Activated CD4-positive, alpha-beta T cell treated with anti-CD3 and anti-CD28 coated beads, Interleukin-2, amount 50 U/mL, for 48 hours (primary cell): ENCODE measurements at regions not wholly inside any gene's neighbourhood (a gene's known extent, or its start where the extent isn't known, plus 50 kb on each side); places are given as distances from the start of the nearest gene placed in this dataset.

Experiments
- DNase-seq, 2 experiments: peaks; one replicate each; pipeline ENCODE4 v3.0.0-alpha.2; 2020

GRCh38 chr1:34415140-34415539 is 238.4 kb downstream of the C1orf94 start:
- DNase-seq: no peak

- DNase-seq: no peak
These were observed 241.5 kb downstream of the C1orf94 start for GRCh38 chr1:34418166-34418565.

GRCh38 chr1:34419663-34420136 is 243.0 kb downstream of the C1orf94 start:
- no peak for DNase-seq

GRCh38 chr1:34425046-34425445 is 248.3 kb downstream of the C1orf94 start:
- DNase-seq: no peak

GRCh38 chr1:34425785-34426184 is 249.1 kb downstream of the C1orf94 start:
- DNase-seq: no peak

GRCh38 chr1:34426325-34426896 is 249.7 kb downstream of the C1orf94 start:
- no peak for DNase-seq

- DNase-seq: no peak
These were observed 250.5 kb downstream of the C1orf94 start for GRCh38 chr1:34427170-34427569.

GRCh38 chr1:34433099-34433498 is 256.4 kb downstream of the C1orf94 start:
- DNase-seq: no peak

- no peak for DNase-seq
These were observed 260.1 kb downstream of the C1orf94 start for GRCh38 chr1:34436836-34437235.

GRCh38 chr1:34441259-34442069 is 264.8 kb downstream of the C1orf94 start:
- DNase-seq: no peak

- DNase-seq: no peak
These were observed 267.8 kb downstream of the C1orf94 start for GRCh38 chr1:34444516-34444915.

GRCh38 chr1:34450325-34450724 is 273.6 kb downstream of the C1orf94 start:
- DNase-seq: no peak

- DNase-seq: no peak
These were observed 275.7 kb downstream of the C1orf94 start for GRCh38 chr1:34452451-34452850.

GRCh38 chr1:34455121-34455520 is 278.4 kb downstream of the C1orf94 start:
- DNase-seq: no peak

- DNase-seq: peak; percentile 54 to 63
These were observed 283.5 kb downstream of the C1orf94 start for GRCh38 chr1:34460193-34460592.

GRCh38 chr1:34470401-34470800 is 284.4 kb upstream of the GJB5 start:
- DNase-seq: no peak

- DNase-seq: no peak
These were observed 280.3 kb upstream of the GJB5 start for GRCh38 chr1:34474566-34474965.

- DNase-seq: no peak
These were observed 278.5 kb upstream of the GJB5 start for GRCh38 chr1:34476371-34476770.

- DNase-seq: no peak
These were observed 277.2 kb upstream of the GJB5 start for GRCh38 chr1:34477632-34478141.

GRCh38 chr1:34478515-34479076 is 276.3 kb upstream of the GJB5 start:
- no peak for DNase-seq

GRCh38 chr1:34479731-34480130 is 275.1 kb upstream of the GJB5 start:
- no peak for DNase-seq

- no peak for DNase-seq
These were observed 266.7 kb upstream of the GJB5 start for GRCh38 chr1:34488080-34488708.

- peak; percentile 13 to 21 for DNase-seq
These were observed 254.4 kb upstream of the GJB5 start for GRCh38 chr1:34500451-34500850.
